Central memory CD8-positive, alpha-beta T cell (primary cell): ENCODE measurements at regions not wholly inside any gene's neighbourhood (a gene's known extent, or its start where the extent isn't known, plus 50 kb on each side); places are given as distances from the start of the nearest gene placed in this dataset.

Experiments
- ATAC-seq: fragments of 150-1000 bp; cut with Tn5 transposase; replicated peaks from 2 replicates; pipeline ENCODE4 v1.10.0; 2022; ENCODE audit warnings: mild to moderate bottlenecking, moderate FRiP score, moderate number of reproducible peaks; ENCODE audit not compliant: poor library complexity, severe bottlenecking; ENCODE audit errors: extremely low read depth
- DNase-seq, 2 donors: peaks; one replicate each; pipeline ENCODE4 v3.0.0; 2021; ENCODE audit warnings: low spot score in 2 of 2
- H3K27ac Mint-ChIP-seq: one replicate; pipeline ENCODE4 v1.8.0; 2022; ENCODE audit warnings: low read depth, mild to moderate bottlenecking, moderate library complexity, mixed read lengths
- H3K27me3 Mint-ChIP-seq: one replicate; pipeline ENCODE4 v1.8.0; 2022; ENCODE audit warnings: mixed read lengths
- H3K36me3 Mint-ChIP-seq: one replicate; pipeline ENCODE4 v1.8.0; 2022; ENCODE audit warnings: mild to moderate bottlenecking, moderate library complexity, mixed read lengths; ENCODE audit not compliant: insufficient read depth
- H3K4me1 Mint-ChIP-seq: one replicate; pipeline ENCODE4 v1.8.0; 2022; ENCODE audit warnings: mixed read lengths
- H3K4me3 Mint-ChIP-seq: one replicate; pipeline ENCODE4 v1.8.0; 2022; ENCODE audit warnings: mild to moderate bottlenecking, moderate library complexity, mixed read lengths
- H3K9me3 Mint-ChIP-seq: one replicate; pipeline ENCODE4 v1.8.0; 2022; ENCODE audit warnings: mixed read lengths

DNA sequence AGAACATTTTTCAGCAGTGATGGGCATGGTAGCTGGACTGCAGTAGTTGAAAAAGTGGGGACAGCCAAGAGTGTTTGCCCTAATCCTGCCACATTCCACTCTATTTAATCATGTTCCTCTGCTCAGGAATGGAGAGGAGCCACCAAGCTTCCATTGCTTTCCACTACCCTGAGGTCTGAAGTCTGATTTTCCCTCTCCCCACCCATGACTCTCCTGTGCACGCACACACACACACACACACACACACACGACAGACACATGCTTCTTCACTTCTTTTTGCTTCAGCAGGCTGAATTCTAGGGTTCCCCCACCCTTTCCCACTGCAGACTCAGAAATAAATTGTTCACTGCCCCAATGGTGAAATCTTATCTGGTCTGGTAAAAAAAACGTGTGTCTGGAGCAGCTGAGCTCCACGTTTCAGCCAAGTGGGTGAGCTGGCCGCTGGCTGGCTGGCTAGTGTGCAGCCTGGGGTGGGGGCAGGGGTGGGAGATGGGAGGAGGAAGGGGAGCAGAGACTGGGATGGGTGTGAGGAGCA is 142.7 kb upstream of the NALF2 start:
- no peak for DNase-seq
- no peak overlapping the region for H3K27ac Mint-ChIP-seq
- H3K27me3 Mint-ChIP-seq, result no peaks in the 10 kb centered on the region
- no peaks in the 10 kb centered on the region for H3K4me1 Mint-ChIP-seq
- H3K36me3 Mint-ChIP-seq, result no peaks in the 10 kb centered on the region
- ATAC-seq, result no peak
- H3K9me3 Mint-ChIP-seq, result no peaks in the 10 kb centered on the region
- no peak overlapping the region for H3K4me3 Mint-ChIP-seq

DNA sequence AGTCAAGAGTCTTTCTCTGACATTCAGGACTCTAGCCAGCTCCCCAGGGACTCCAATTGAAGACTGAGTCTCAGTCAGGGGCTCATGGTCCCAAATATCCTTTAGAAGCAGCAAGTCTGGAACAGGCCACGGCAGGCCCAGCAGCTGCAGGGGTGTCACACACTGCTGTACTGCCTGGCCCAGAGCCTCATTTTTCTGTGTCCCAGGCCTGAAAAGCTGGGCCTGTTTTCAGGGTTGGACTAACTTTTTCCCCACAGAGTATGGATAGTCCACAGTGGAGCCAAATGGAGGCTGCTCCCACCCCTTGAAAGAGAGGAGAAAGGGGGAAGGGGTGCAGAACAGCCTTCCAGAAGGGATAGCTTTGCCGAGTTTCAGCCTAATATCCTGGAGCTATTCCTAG is 146.8 kb upstream of the NALF2 start:
- DNase-seq (no peak), ATAC-seq (no peak)
- H3K4me1 Mint-ChIP-seq, result no peaks in the 10 kb centered on the region
- H3K36me3 Mint-ChIP-seq, result no peaks in the 10 kb centered on the region
- H3K27ac Mint-ChIP-seq, result no peak overlapping the region
- H3K9me3 Mint-ChIP-seq, result peaks cover 12% of the 10 kb centered on the region
- peaks cover 12% of the 10 kb centered on the region for H3K27me3 Mint-ChIP-seq
- no peak overlapping the region for H3K4me3 Mint-ChIP-seq

DNA sequence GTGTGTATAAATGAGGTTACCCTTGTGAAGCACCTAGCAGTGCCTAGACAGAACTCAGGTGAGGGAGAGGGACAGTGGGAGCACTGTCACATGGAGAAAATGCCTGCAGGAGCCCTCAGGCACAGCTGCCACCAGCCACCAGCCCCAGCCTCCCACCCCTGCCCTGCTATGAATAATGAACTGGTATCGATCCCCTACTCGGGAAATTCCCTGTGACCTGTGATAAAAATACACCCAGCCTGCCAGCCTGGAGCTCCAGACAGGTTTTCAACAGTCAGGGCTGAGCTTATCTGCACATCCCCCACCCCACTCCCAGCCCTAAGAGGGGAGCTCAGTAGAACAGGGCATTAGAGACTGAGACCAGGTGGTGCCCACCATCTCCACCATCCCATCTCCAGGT is 159.6 kb upstream of the PJA1 start:
- no peaks in the 10 kb centered on the region for H3K36me3 Mint-ChIP-seq
- ATAC-seq (no peak), DNase-seq (no peak)
- no peak overlapping the region for H3K27ac Mint-ChIP-seq
- no peak overlapping the region for H3K4me3 Mint-ChIP-seq
- H3K9me3 Mint-ChIP-seq, result no peaks in the 10 kb centered on the region
- H3K27me3 Mint-ChIP-seq, result peaks cover 6% of the 10 kb centered on the region
- H3K4me1 Mint-ChIP-seq, result no peaks in the 10 kb centered on the region

DNA sequence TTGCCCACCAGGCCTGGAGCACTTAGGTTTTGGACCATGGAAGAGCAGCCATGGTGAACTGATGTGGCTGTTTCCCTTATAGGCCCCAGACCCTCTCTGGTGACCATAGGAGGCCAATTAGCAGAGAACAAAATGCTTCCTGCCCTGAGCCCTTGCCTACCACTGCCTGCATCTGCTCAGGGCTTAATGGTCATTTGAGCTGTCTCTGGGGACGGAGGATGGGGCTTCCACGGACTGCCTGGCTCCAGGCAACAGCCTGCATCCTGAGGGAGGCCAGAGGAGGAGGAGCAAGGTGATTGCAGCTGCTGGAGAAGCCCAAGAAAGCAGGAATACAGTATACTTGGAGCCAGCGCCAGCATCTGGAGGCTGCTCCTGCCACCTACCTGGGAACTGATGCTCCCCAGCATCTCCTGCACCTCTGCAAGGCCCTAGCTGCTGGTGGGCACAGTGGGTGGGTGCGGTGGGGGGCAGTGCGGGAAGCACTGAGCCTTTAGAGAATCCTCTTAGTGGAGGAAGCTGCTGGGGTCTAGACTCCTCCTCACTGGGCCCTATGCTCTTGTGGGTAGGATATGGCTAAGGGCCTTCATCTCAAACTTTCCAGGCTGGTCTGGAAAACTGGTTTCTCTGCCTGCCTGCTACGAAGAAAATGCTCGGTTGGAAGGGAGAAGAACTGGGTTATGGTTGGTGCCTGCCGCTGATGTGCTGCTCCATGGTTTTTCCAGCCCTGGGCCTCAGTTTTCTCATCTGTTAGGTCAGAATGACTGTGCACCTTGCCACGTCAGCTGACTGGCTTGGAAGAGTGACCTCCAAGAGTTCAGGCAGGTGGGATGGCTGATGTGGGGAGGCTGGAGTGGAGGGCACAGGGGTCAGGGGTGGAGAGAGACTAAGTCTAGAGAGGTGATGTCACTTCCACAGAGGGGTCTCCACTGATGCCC is 158.8 kb upstream of the PJA1 start:
- DNase-seq (no peak), ATAC-seq (no peak)
- Mint-ChIP-seq H3K4me3 (no peak overlapping the region), H3K4me1 (no peaks in the 10 kb centered on the region), H3K27me3 (peaks cover 7% of the 10 kb centered on the region), H3K27ac (no peak overlapping the region), H3K36me3 (no peaks in the 10 kb centered on the region), H3K9me3 (no peaks in the 10 kb centered on the region)

DNA sequence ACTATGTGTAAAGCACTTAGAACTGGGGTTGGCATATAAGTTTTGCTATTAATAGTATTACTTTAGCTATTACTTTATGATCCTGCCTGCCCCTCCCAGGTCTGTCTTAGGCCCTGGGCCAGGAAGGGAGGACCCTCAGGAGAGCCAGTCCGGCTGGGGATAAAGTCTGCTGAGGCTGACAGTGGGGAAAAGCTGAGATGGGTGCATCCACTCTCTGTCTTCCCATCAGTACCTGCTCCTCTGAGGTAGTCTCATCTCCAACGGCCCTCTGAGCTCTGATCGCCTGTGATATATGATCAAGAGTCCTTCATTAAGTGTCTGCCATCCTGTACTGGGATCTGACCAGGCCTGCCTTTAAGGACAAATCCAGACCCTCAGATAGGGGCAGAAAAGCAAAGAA is 156.5 kb upstream of the PJA1 start:
- H3K9me3 Mint-ChIP-seq, result no peaks in the 10 kb centered on the region
- H3K27me3 Mint-ChIP-seq, result peaks cover 7% of the 10 kb centered on the region
- DNase-seq, result no peak
- ATAC-seq, result no peak
- no peaks in the 10 kb centered on the region for H3K4me1 Mint-ChIP-seq
- no peak overlapping the region for H3K4me3 Mint-ChIP-seq
- H3K36me3 Mint-ChIP-seq, result no peaks in the 10 kb centered on the region
- no peak overlapping the region for H3K27ac Mint-ChIP-seq

DNA sequence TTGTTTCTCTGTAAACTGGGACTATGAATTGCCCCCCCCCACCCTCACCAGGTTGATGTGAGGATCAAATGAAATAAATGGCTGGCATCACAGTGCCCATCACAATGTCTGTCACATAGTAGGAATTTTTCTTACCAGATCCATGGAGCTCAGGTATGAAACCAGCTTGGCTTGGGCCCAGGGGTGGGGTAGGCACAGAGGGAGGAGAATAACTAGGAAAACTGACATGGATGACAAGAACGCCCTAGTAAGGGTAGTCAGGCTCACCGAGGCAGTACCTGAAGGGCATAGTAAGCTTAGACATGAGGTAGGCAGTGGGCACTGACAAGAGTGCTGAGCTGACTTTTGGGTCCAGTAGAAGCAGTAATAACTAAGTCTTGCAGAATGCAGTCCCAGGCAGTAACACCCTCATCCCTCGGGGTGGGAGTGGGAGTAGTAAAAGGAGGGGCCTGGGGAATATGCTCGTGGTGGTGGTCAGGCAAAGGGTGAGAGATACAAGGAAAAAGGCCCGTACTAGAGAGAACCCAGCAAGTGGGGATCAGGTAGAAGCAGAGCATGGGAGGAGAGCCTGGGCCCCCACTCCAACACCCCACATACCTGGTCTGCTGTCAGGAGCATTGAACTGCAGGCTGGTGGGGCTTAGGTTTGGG is 155.9 kb upstream of the PJA1 start:
- no peak overlapping the region for H3K4me3 Mint-ChIP-seq
- H3K36me3 Mint-ChIP-seq, result no peaks in the 10 kb centered on the region
- peaks cover 7% of the 10 kb centered on the region for H3K27me3 Mint-ChIP-seq
- no peaks in the 10 kb centered on the region for H3K9me3 Mint-ChIP-seq
- H3K4me1 Mint-ChIP-seq, result no peaks in the 10 kb centered on the region
- DNase-seq, result no peak
- H3K27ac Mint-ChIP-seq, result no peak overlapping the region
- ATAC-seq, result no peak

DNA sequence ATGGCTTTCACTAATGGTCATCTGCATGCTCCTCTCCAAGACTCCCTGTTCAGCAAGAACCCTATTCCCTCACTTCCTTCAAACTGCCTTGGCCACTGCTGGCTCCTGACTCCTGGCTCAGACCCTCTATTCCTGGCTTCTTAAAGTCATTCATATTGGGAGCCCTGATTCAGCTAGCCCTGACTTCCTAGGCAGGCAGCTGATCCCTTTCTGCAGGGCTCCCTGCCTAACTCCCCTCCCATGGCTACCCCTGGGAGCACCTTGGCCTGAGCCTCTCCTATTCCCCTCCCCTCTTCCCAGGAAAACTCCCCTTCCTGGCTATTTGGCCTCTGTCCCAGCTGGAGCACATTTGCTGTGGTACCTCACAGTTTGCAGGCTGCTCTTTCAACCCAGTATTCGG is 154.9 kb upstream of the PJA1 start:
- no peaks in the 10 kb centered on the region for H3K9me3 Mint-ChIP-seq
- ATAC-seq (no peak), DNase-seq (no peak)
- H3K4me3 Mint-ChIP-seq, result no peak overlapping the region
- no peak overlapping the region for H3K27ac Mint-ChIP-seq
- H3K27me3 Mint-ChIP-seq, result peaks cover 7% of the 10 kb centered on the region
- H3K4me1 Mint-ChIP-seq, result no peaks in the 10 kb centered on the region
- H3K36me3 Mint-ChIP-seq, result no peaks in the 10 kb centered on the region

DNA sequence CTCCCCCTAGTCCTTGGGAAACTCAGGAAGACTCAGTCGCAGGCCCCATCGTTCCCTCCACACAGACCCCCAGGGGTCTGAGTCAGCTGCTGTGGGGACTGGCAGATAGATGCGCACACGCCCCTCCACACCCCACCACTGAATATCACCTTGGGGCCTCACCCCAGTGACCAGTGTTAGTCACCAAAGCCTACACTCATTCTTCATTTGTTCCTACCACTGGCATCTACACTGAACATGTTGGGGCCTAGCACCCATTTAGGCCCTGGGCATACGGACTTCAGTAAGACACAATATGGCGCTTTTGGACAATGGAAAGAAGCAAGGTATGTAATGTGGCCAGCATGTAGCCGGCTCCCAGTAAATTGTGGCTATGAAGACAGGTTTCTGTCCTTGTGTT is 154.1 kb upstream of the PJA1 start:
- ATAC-seq (no peak), DNase-seq (no peak)
- peaks cover 7% of the 10 kb centered on the region for H3K27me3 Mint-ChIP-seq
- no peak overlapping the region for H3K27ac Mint-ChIP-seq
- H3K4me3 Mint-ChIP-seq, result no peak overlapping the region
- no peaks in the 10 kb centered on the region for H3K4me1 Mint-ChIP-seq
- no peaks in the 10 kb centered on the region for H3K9me3 Mint-ChIP-seq
- no peaks in the 10 kb centered on the region for H3K36me3 Mint-ChIP-seq

DNA sequence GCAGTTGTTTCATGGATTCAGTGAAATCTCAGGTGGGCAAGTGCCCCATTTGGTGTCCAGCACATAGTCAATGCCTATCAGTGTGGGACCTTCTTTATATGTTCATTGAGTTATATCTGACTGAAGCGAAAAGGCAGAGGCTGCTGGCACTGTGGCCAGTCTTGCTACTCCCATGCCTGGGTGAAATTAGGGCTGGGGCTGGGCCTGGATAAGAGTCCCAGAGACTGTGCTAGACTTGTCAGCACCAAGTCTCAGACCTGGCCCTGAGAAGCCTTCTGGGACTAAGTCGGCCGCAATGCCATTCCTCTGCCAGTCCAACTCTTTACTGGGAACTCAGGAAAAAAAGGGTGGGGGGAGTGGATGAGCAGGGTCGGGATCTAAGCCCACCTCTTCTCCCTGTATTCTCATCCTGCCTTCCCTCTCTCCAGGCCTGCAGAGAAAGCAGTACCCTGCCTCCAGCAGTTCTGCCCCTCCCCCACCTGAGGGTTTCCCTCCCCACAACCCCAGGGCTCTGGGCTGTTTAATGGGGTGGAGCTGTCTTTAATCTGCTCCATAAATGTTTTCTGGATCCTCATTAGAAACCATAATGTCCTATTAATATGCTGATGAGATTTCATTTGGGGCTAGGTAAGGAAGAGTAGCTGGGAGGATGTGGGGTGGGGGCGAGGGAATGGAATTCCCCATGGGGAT is 153.5 kb upstream of the PJA1 start:
- H3K4me1 Mint-ChIP-seq, result no peaks in the 10 kb centered on the region
- no peak for DNase-seq
- no peak for ATAC-seq
- H3K36me3 Mint-ChIP-seq, result no peaks in the 10 kb centered on the region
- no peak overlapping the region for H3K27ac Mint-ChIP-seq
- peaks cover 7% of the 10 kb centered on the region for H3K27me3 Mint-ChIP-seq
- no peak overlapping the region for H3K4me3 Mint-ChIP-seq
- no peaks in the 10 kb centered on the region for H3K9me3 Mint-ChIP-seq

DNA sequence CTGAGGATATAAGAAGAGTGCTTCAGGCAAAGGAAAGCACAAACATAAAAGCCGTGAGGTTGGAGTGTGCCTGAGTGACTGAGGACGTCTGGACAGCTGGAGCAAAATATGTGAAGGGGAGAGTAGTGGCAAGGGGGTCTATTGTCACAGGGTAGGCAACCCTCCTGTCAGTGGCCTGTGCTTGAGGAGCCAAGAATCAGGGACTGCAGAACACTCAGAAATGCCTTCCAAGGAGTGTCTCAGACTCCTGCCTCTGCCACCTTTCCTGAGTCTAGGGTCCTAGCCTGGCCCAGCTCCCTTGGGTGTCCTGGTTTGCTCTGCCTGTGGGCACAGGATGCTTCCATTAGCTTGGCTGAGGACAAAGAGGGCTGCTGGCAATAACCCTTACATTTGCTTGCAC is 152.5 kb upstream of the PJA1 start:
- no peaks in the 10 kb centered on the region for H3K9me3 Mint-ChIP-seq
- H3K27ac Mint-ChIP-seq, result no peak overlapping the region
- H3K4me3 Mint-ChIP-seq, result no peak overlapping the region
- H3K36me3 Mint-ChIP-seq, result no peaks in the 10 kb centered on the region
- no peak for ATAC-seq
- H3K27me3 Mint-ChIP-seq, result peaks cover 7% of the 10 kb centered on the region
- no peak for DNase-seq
- H3K4me1 Mint-ChIP-seq, result no peaks in the 10 kb centered on the region

DNA sequence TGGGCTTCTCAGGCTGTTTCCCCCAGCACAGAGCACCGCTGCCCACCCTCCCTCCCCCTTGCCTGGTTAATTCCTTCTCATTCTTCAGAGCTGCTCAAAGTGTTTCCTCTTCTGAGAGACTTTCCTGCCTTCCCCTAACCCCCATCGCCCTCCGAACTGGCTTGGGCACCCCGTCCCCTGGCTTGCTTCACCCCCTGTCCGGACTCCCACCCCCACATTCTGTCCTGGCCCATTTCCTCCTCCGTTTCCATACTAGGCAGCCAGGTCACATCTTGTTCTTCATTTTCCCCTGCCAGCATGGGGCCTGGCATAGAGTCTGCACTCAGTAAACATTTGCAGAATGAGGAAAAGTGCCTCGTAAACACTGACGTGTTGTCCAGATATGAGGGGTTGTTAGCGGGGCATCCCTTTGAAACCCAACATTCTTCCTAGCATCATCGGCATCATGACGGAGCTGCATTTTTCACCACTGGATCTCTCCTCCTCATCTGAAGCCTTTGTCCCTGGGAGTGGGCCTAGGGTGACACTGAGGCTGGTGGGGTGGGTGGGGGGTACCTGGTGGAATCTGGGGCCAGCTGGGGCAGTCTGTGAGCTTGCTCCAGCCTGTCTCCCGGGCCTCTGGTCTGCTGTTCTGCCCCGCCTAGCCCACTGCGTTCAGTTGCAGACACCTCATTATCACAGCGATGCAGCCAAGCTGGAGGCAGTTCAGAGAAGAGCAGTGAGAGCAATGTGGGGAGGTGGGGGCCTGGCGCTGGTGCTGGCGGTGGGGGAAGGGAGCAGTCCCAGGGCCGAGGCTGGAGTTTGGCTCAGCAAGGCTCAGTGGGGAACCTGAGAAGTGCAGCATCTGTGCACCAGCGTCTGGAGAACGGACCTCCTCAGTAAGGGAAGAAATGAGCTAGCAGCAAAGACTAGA is 149.4 kb upstream of the PJA1 start:
- Mint-ChIP-seq H3K9me3 (no peaks in the 10 kb centered on the region), H3K27ac (no peak overlapping the region), H3K4me3 (no peak overlapping the region), H3K4me1 (no peaks in the 10 kb centered on the region), H3K36me3 (no peaks in the 10 kb centered on the region), H3K27me3 (no peaks in the 10 kb centered on the region)
- no peak for DNase-seq
- no peak for ATAC-seq
